ENCODE measurements at regions not wholly inside any gene's neighbourhood (a gene's known extent, or its start where the extent isn't known, plus 50 kb on each side); places are given as distances from the start of the nearest gene placed in this dataset.

DNA sequence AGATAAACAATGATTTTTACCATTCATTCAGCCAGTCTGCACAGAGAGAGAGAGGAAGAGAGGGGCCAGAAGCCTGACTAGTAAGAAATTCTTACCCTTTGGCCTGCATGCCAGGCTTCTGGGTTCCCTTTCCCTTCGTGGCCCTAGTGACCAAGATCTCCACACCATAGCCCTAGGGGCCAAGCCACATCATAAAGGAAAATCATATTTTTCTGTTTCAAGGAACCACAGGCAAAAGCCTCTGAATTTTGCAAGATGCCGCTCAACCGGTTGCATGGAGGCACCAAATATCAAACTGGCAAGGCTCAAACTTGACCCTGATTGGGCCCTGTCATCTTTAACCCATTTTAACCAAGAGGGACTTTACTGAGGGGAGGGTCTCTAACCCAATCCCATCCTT, 103.1 kb upstream of the SOX13 start:
- TF ChIP-seq, protein P1, sequence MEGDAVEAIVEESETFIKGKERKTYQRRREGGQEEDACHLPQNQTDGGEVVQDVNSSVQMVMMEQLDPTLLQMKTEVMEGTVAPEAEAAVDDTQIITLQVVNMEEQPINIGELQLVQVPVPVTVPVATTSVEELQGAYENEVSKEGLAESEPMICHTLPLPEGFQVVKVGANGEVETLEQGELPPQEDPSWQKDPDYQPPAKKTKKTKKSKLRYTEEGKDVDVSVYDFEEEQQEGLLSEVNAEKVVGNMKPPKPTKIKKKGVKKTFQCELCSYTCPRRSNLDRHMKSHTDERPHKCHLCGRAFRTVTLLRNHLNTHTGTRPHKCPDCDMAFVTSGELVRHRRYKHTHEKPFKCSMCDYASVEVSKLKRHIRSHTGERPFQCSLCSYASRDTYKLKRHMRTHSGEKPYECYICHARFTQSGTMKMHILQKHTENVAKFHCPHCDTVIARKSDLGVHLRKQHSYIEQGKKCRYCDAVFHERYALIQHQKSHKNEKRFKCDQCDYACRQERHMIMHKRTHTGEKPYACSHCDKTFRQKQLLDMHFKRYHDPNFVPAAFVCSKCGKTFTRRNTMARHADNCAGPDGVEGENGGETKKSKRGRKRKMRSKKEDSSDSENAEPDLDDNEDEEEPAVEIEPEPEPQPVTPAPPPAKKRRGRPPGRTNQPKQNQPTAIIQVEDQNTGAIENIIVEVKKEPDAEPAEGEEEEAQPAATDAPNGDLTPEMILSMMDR (IDR thresholded peaks at IDR 0.05; ENCODE audit: insufficient read depth, low read depth, low read length): no peak
- no peak for DNase-seq (ENCODE audit: low read depth)
- H3K4me3 ChIP-seq (ENCODE audit: low read depth, low read length): no peak overlapping the region

DNA sequence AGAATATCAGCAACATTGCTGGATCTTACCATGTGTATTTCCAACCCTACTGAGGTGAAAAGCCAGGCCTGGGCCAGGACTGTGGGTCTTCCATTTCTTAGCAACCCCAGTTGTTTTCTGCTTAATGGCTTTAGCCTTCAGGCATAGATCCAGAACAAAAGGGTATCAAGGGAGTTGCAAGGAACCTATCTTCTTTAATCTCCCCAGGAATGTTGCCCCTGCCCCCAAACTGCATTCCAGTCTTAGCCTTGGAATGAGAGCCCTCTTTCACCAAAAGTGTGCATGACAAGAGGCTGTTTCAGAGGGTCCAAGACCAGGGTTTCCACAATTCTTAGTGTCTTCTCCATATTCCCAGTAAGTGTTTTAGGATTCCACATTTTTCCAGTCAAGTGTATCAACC, 87.9 kb upstream of the SOX13 start:
- H3K4me3 ChIP-seq (ENCODE audit: low read depth, low read length): no peak overlapping the region
- TF ChIP-seq, protein P1 (IDR thresholded peaks at IDR 0.05; ENCODE audit: insufficient read depth, low read depth, low read length): no peak
- no peak for DNase-seq (ENCODE audit: low read depth)

DNA sequence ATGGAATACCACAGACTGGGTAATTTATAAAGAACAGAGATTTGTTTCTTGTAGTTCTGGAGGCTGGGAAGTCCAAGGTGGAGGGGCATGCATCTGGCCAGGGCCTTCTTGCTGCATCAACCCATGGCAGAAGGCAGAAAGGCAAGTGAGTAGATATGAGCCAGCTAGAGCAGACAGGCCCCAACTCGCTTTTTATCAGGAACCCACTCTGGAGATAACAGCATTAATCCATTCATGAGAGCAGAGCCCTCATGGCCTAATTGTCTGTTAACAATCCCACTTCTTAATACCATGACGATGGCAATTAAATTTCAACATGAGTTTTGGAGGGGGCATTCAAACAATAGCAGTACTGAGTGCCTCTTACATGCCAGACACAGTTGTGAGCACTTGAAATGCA, 87.2 kb upstream of the SOX13 start:
- TF ChIP-seq, protein P1 (IDR thresholded peaks at IDR 0.05; ENCODE audit: insufficient read depth, low read depth, low read length): no peak
- DNase-seq (ENCODE audit: low read depth): no peak
- H3K4me3 ChIP-seq (ENCODE audit: low read depth, low read length): no peak overlapping the region

DNA sequence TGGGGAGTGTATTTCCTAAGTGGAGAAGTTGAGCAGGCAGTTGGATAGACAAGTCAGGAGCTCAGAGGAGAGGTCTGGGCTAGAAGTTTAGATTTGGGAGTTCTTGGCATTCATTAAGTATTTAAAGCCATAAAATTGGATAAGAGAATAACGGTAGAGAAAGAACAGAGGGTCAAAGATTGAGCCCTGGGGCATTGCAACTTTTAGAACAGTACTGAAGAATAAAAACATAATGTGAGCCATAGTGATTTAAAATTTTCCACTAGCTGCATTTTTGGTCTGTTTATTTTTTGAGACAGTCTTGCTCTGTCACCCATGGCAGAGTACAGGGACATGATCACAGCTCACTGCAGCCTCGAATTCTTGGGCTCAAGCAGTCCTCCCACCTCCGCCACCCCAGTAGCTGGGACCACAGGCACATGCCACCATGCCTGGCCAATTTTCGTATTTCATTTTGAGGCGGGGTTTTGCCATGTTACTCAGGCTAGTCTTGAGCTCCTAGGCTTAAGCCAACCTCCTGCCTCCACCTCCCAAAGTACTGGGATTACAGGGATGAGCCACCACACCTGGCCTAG, 85.9 kb upstream of the SOX13 start:
- no peak overlapping the region for H3K4me3 ChIP-seq (ENCODE audit: low read depth, low read length)
- DNase-seq (ENCODE audit: low read depth): peak; percentile 42
- TF ChIP-seq, protein P1 (IDR thresholded peaks at IDR 0.05; ENCODE audit: insufficient read depth, low read depth, low read length): no peak

DNA sequence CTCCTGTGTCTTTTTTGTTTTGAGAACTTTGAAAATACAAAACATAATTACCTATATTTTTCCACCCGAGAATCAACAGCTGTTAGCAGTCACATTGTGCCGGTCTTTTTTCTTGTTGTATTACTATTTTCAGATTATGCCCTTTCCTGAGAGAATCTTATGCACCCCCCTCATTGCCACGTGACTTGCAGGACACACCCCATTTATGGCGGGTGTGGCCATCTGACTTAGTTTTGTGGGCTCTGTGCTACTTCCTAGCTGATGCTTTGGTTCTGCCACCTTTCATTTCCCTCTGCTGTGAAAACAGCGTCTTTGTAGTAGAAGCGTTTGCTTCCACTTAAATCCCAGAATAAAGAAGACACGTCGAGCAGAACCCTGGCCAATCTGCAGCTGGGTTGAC, 82.8 kb upstream of the SOX13 start:
- DNase-seq (ENCODE audit: low read depth): no peak
- TF ChIP-seq, protein P1 (IDR thresholded peaks at IDR 0.05; ENCODE audit: insufficient read depth, low read depth, low read length): no peak
- H3K4me3 ChIP-seq (ENCODE audit: low read depth, low read length): no peak overlapping the region

DNA sequence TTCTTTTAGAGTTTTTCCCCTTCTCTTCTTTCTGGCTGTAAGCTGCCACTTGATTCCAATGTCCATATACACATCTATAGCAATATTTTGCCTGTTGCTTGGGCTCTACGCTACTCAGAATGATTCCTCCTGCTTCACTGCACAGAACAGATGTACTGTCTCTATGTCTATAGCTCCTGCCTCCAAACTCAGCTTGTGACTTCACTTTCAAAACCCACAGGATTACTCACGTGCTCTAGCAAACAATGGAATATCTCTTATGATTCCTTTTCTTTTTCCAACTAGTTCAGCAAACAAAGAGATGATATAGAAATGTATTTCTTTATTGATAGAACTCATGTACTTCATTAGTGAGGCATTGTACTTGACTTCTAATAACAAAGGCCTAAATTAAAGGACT, 80.5 kb upstream of the SOX13 start:
- no peak overlapping the region for H3K4me3 ChIP-seq (ENCODE audit: low read depth, low read length)
- no peak for DNase-seq (ENCODE audit: low read depth)
- TF ChIP-seq, protein P1 (IDR thresholded peaks at IDR 0.05; ENCODE audit: insufficient read depth, low read depth, low read length): no peak

DNA sequence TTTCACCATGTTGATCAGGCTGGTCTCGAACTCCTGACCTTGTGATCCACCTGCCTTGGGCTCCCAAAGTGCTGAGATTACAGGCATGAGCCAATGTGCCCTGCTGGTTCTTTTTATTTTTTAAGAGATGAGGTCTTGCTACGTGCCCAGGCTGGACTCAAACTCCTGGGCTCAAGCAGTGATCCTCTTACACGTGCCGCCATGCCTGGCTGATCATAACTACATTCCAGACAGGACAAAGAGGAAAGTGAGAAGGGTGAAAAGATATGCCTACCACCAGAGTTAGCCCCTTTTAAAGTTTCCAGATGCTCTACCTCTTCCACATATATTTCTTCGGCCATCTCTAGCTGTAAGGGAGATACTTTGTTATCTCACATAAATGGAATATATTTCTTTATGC, 79.7 kb upstream of the SOX13 start:
- H3K4me3 ChIP-seq (ENCODE audit: low read depth, low read length): no peak overlapping the region
- no peak for DNase-seq (ENCODE audit: low read depth)
- TF ChIP-seq, protein P1 (IDR thresholded peaks at IDR 0.05; ENCODE audit: insufficient read depth, low read depth, low read length): no peak
